ENCODE measurements at regions not wholly inside any gene's neighbourhood (a gene's known extent, or its start where the extent isn't known, plus 50 kb on each side); places are given as distances from the start of the nearest gene placed in this dataset.

GRCh38 chr6:145080651-145081050 lies 654.7 kb downstream of the EPM2A start:
- H3K27me3 ChIP-seq (ENCODE audit: control insufficient read depth in 2 of 2, insufficient read depth in 2 of 2, low read length in 2 of 2), result no peaks in the 10 kb centered on the region
- no peak overlapping the region for H3K4me3 ChIP-seq (ENCODE audit: low read length in 2 of 2)
- H3K9ac ChIP-seq (ENCODE audit: low read depth in 1 of 2, low read length in 2 of 2), result no peak overlapping the region
- no peak overlapping the region for H3K27ac ChIP-seq (ENCODE audit: low read depth in 2 of 2, low read length in 2 of 2)
- H3K9me3 ChIP-seq (ENCODE audit: control insufficient read depth in 2 of 2, low read length in 2 of 2), result no peaks in the 10 kb centered on the region
- H3K4me1 ChIP-seq (ENCODE audit: control insufficient read depth in 2 of 2, insufficient read depth in 2 of 2, low read length in 2 of 2), result no peaks in the 10 kb centered on the region
- no peaks in the 10 kb centered on the region for H3K36me3 ChIP-seq (ENCODE audit: control insufficient read depth in 2 of 2, insufficient read depth in 2 of 2, low read length in 2 of 2)

GRCh38 chr6:145081677-145082076 lies 653.6 kb downstream of the EPM2A start:
- Histone ChIP-seq H3K27me3 (ENCODE audit: control insufficient read depth in 2 of 2, insufficient read depth in 2 of 2, low read length in 2 of 2) (no peaks in the 10 kb centered on the region), H3K9me3 (ENCODE audit: control insufficient read depth in 2 of 2, low read length in 2 of 2) (no peaks in the 10 kb centered on the region), H3K36me3 (ENCODE audit: control insufficient read depth in 2 of 2, insufficient read depth in 2 of 2, low read length in 2 of 2) (no peaks in the 10 kb centered on the region), H3K27ac (ENCODE audit: low read depth in 2 of 2, low read length in 2 of 2) (no peak overlapping the region), H3K4me3 (ENCODE audit: low read length in 2 of 2) (no peak overlapping the region), H3K4me1 (ENCODE audit: control insufficient read depth in 2 of 2, insufficient read depth in 2 of 2, low read length in 2 of 2) (no peaks in the 10 kb centered on the region), H3K9ac (ENCODE audit: low read depth in 1 of 2, low read length in 2 of 2) (no peak overlapping the region)

- Histone ChIP-seq H3K9ac (ENCODE audit: low read depth in 1 of 2, low read length in 2 of 2) (no peak overlapping the region), H3K4me1 (ENCODE audit: control insufficient read depth in 2 of 2, insufficient read depth in 2 of 2, low read length in 2 of 2) (no peaks in the 10 kb centered on the region), H3K27me3 (ENCODE audit: control insufficient read depth in 2 of 2, insufficient read depth in 2 of 2, low read length in 2 of 2) (no peaks in the 10 kb centered on the region), H3K36me3 (ENCODE audit: control insufficient read depth in 2 of 2, insufficient read depth in 2 of 2, low read length in 2 of 2) (no peaks in the 10 kb centered on the region), H3K27ac (ENCODE audit: low read depth in 2 of 2, low read length in 2 of 2) (no peak overlapping the region), H3K4me3 (ENCODE audit: low read length in 2 of 2) (no peak overlapping the region), H3K9me3 (ENCODE audit: control insufficient read depth in 2 of 2, low read length in 2 of 2) (no peaks in the 10 kb centered on the region)
Observed at GRCh38 chr6:145082359-145082758, 653.0 kb downstream of the EPM2A start.

GRCh38 chr6:145086197-145086596 lies 649.1 kb downstream of the EPM2A start:
- H3K27me3 ChIP-seq (ENCODE audit: control insufficient read depth in 2 of 2, insufficient read depth in 2 of 2, low read length in 2 of 2), result no peaks in the 10 kb centered on the region
- H3K27ac ChIP-seq (ENCODE audit: low read depth in 2 of 2, low read length in 2 of 2), result no peak overlapping the region
- H3K36me3 ChIP-seq (ENCODE audit: control insufficient read depth in 2 of 2, insufficient read depth in 2 of 2, low read length in 2 of 2), result no peaks in the 10 kb centered on the region
- no peak overlapping the region for H3K4me3 ChIP-seq (ENCODE audit: low read length in 2 of 2)
- no peaks in the 10 kb centered on the region for H3K4me1 ChIP-seq (ENCODE audit: control insufficient read depth in 2 of 2, insufficient read depth in 2 of 2, low read length in 2 of 2)
- no peaks in the 10 kb centered on the region for H3K9me3 ChIP-seq (ENCODE audit: control insufficient read depth in 2 of 2, low read length in 2 of 2)
- no peak overlapping the region for H3K9ac ChIP-seq (ENCODE audit: low read depth in 1 of 2, low read length in 2 of 2)

- H3K4me3 ChIP-seq (ENCODE audit: low read length in 2 of 2), result no peak overlapping the region
- no peaks in the 10 kb centered on the region for H3K36me3 ChIP-seq (ENCODE audit: control insufficient read depth in 2 of 2, insufficient read depth in 2 of 2, low read length in 2 of 2)
- H3K9me3 ChIP-seq (ENCODE audit: control insufficient read depth in 2 of 2, low read length in 2 of 2), result no peaks in the 10 kb centered on the region
- H3K27me3 ChIP-seq (ENCODE audit: control insufficient read depth in 2 of 2, insufficient read depth in 2 of 2, low read length in 2 of 2), result no peaks in the 10 kb centered on the region
- no peaks in the 10 kb centered on the region for H3K4me1 ChIP-seq (ENCODE audit: control insufficient read depth in 2 of 2, insufficient read depth in 2 of 2, low read length in 2 of 2)
- no peak overlapping the region for H3K9ac ChIP-seq (ENCODE audit: low read depth in 1 of 2, low read length in 2 of 2)
- no peak overlapping the region for H3K27ac ChIP-seq (ENCODE audit: low read depth in 2 of 2, low read length in 2 of 2)
Observed at GRCh38 chr6:145087034-145087433, 648.3 kb downstream of the EPM2A start.

- Histone ChIP-seq H3K27ac (ENCODE audit: low read depth in 2 of 2, low read length in 2 of 2) (no peak overlapping the region), H3K4me1 (ENCODE audit: control insufficient read depth in 2 of 2, insufficient read depth in 2 of 2, low read length in 2 of 2) (no peaks in the 10 kb centered on the region), H3K9me3 (ENCODE audit: control insufficient read depth in 2 of 2, low read length in 2 of 2) (no peaks in the 10 kb centered on the region)
Observed at GRCh38 chr6:145090801-145091585, 644.3 kb downstream of the EPM2A start.

GRCh38 chr6:145091586-145092142 lies 643.7 kb downstream of the EPM2A start:
- no peak overlapping the region for H3K4me3 ChIP-seq (ENCODE audit: low read length in 2 of 2)
- no peak overlapping the region for H3K27ac ChIP-seq (ENCODE audit: low read depth in 2 of 2, low read length in 2 of 2)
- no peaks in the 10 kb centered on the region for H3K27me3 ChIP-seq (ENCODE audit: control insufficient read depth in 2 of 2, insufficient read depth in 2 of 2, low read length in 2 of 2)

More at GRCh38 chr6:145090801-145091585, 644.3 kb downstream of the EPM2A start:
- H3K4me3 ChIP-seq (ENCODE audit: low read length in 2 of 2), result no peak overlapping the region
- H3K36me3 ChIP-seq (ENCODE audit: control insufficient read depth in 2 of 2, insufficient read depth in 2 of 2, low read length in 2 of 2), result no peaks in the 10 kb centered on the region
- no peak overlapping the region for H3K9ac ChIP-seq (ENCODE audit: low read depth in 1 of 2, low read length in 2 of 2)
- no peaks in the 10 kb centered on the region for H3K27me3 ChIP-seq (ENCODE audit: control insufficient read depth in 2 of 2, insufficient read depth in 2 of 2, low read length in 2 of 2)

GRCh38 chr6:145092554-145092953 lies 642.8 kb downstream of the EPM2A start:
- no peaks in the 10 kb centered on the region for H3K4me1 ChIP-seq (ENCODE audit: control insufficient read depth in 2 of 2, insufficient read depth in 2 of 2, low read length in 2 of 2)
- H3K36me3 ChIP-seq (ENCODE audit: control insufficient read depth in 2 of 2, insufficient read depth in 2 of 2, low read length in 2 of 2), result no peaks in the 10 kb centered on the region
- H3K4me3 ChIP-seq (ENCODE audit: low read length in 2 of 2), result no peak overlapping the region
- H3K27me3 ChIP-seq (ENCODE audit: control insufficient read depth in 2 of 2, insufficient read depth in 2 of 2, low read length in 2 of 2), result no peaks in the 10 kb centered on the region
- H3K9ac ChIP-seq (ENCODE audit: low read depth in 1 of 2, low read length in 2 of 2), result no peak overlapping the region
- no peaks in the 10 kb centered on the region for H3K9me3 ChIP-seq (ENCODE audit: control insufficient read depth in 2 of 2, low read length in 2 of 2)
- no peak overlapping the region for H3K27ac ChIP-seq (ENCODE audit: low read depth in 2 of 2, low read length in 2 of 2)

More at GRCh38 chr6:145091586-145092142, 643.7 kb downstream of the EPM2A start:
- Histone ChIP-seq H3K36me3 (ENCODE audit: control insufficient read depth in 2 of 2, insufficient read depth in 2 of 2, low read length in 2 of 2) (no peaks in the 10 kb centered on the region), H3K4me1 (ENCODE audit: control insufficient read depth in 2 of 2, insufficient read depth in 2 of 2, low read length in 2 of 2) (no peaks in the 10 kb centered on the region), H3K9me3 (ENCODE audit: control insufficient read depth in 2 of 2, low read length in 2 of 2) (no peaks in the 10 kb centered on the region), H3K9ac (ENCODE audit: low read depth in 1 of 2, low read length in 2 of 2) (no peak overlapping the region)

GRCh38 chr6:145093226-145093625 lies 642.1 kb downstream of the EPM2A start:
- Histone ChIP-seq H3K27me3 (ENCODE audit: control insufficient read depth in 2 of 2, insufficient read depth in 2 of 2, low read length in 2 of 2) (no peaks in the 10 kb centered on the region), H3K9me3 (ENCODE audit: control insufficient read depth in 2 of 2, low read length in 2 of 2) (no peaks in the 10 kb centered on the region), H3K9ac (ENCODE audit: low read depth in 1 of 2, low read length in 2 of 2) (no peak overlapping the region), H3K4me1 (ENCODE audit: control insufficient read depth in 2 of 2, insufficient read depth in 2 of 2, low read length in 2 of 2) (no peaks in the 10 kb centered on the region), H3K36me3 (ENCODE audit: control insufficient read depth in 2 of 2, insufficient read depth in 2 of 2, low read length in 2 of 2) (no peaks in the 10 kb centered on the region), H3K27ac (ENCODE audit: low read depth in 2 of 2, low read length in 2 of 2) (no peak overlapping the region), H3K4me3 (ENCODE audit: low read length in 2 of 2) (no peak overlapping the region)

- H3K27me3 ChIP-seq (ENCODE audit: control insufficient read depth in 2 of 2, insufficient read depth in 2 of 2, low read length in 2 of 2), result no peaks in the 10 kb centered on the region
- H3K4me3 ChIP-seq (ENCODE audit: low read length in 2 of 2), result no peak overlapping the region
- no peak overlapping the region for H3K27ac ChIP-seq (ENCODE audit: low read depth in 2 of 2, low read length in 2 of 2)
- no peak overlapping the region for H3K9ac ChIP-seq (ENCODE audit: low read depth in 1 of 2, low read length in 2 of 2)
- no peaks in the 10 kb centered on the region for H3K4me1 ChIP-seq (ENCODE audit: control insufficient read depth in 2 of 2, insufficient read depth in 2 of 2, low read length in 2 of 2)
- no peaks in the 10 kb centered on the region for H3K9me3 ChIP-seq (ENCODE audit: control insufficient read depth in 2 of 2, low read length in 2 of 2)
- no peaks in the 10 kb centered on the region for H3K36me3 ChIP-seq (ENCODE audit: control insufficient read depth in 2 of 2, insufficient read depth in 2 of 2, low read length in 2 of 2)
Observed at GRCh38 chr6:145096846-145097245, 638.5 kb downstream of the EPM2A start.

Measured in mucosa of rectum (tissue), 2 donors.